ENCODE measurements at regions not wholly inside any gene's neighbourhood (a gene's known extent, or its start where the extent isn't known, plus 50 kb on each side); places are given as distances from the start of the nearest gene placed in this dataset.

DNA sequence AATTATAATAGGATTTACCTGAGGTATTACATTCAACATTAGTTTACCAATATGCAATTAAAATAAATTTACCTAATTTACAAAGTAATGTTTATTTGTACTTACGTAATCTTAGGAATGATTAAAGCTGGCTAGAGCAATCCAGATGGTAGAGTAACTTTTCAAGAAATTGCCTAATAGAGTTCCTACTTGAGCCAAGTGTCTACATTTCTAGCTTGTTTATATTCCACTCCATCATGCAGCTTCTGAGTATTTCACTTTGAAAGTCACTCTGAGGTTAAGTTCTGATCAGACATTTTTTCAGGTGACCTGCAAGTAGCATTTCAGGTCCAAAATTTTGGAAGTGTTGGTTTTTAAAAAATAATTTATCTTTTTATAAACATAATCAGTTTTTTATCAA, 1080.7 kb downstream of the TRHDE start:
- no peak for DNase-seq (ENCODE audit: low spot score)

DNA sequence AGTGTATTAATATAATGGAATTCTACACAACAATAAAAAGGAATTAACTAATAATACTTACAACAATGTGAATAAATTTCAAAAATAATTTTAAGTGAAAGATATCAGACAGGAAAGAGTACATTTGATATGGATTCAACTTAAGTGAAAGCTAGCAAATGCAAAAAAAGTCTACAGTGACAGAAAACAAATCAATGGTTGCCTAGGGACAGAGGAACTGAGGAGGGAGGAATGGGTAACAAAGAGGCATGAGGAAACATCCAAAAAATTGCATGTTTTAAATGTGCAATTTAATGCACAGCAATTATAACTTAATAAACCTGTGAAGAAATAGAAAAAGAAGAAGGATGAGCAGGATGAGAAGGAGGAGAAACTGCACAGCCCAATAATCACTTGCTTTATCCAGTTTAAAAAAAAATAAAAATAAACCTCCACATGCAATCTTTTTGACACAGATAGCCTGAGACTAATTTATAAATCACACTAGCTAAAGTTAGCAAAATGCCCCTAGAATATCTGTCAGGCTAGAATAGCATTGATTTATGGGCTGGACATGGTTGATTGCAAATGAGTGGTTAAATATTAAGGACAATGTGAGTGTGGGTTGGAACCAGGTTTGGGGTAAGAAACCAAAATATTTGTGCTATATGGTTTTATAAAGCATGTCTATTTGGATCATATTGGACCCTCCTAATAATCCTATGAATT, 1089.1 kb downstream of the TRHDE start:
- DNase-seq (ENCODE audit: low spot score), result no peak

DNA sequence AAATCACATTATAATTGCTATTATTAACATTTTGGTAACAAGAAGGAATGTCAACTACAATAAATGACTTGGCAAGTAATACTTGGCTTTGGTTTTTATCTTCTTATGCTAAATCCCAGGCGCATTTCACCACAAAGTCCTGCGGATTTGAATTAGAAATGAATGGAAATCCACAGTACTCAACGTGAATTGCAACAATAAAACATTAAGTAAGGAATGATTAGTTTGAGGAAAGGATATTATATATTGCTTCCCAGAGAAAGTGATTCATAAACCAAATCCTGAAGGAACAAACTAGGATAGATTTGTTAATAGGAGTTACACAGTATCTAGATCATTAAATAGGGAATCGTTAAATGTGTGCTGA, 1089.7 kb downstream of the TRHDE start:
- no peak for DNase-seq (ENCODE audit: low spot score)

DNA sequence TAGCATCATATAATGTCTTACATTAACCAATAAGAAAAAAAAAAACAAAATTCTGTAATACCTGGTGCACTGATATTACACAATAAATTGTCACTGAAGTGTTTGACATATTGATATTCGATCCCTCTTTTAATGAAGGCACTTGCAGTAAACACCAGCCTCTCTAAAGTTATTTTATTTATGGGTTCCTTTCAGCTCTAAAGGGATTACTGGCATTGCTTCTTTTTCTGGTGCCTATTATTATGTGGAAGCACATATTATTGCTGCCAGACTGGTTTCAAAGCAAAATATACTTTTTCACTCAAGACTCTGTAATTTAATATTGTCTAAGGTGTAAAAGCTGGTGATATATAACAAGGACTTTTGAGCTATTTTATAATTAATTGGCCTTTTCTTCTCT, 1090.5 kb downstream of the TRHDE start:
- DNase-seq (ENCODE audit: low spot score), result no peak

DNA sequence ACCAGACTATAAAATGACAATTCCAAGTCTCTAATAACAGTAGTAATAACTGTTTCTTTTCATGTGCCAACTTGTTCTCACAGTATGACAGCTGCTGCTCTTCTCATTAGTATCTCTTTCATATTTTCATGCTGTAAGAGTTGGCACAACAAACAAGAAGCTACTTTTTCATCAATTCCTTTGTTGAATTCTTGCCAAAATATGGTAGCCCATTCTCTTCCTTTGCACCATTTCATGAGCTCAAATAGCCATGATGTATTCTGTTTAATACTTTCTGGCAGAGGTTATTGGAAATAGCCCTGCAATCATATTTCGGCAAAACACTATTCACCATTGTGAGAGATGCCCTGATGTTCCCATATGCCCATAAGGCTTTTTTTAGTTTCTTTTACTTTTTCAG, 1100.7 kb downstream of the TRHDE start:
- no peak for DNase-seq (ENCODE audit: low spot score)

DNA sequence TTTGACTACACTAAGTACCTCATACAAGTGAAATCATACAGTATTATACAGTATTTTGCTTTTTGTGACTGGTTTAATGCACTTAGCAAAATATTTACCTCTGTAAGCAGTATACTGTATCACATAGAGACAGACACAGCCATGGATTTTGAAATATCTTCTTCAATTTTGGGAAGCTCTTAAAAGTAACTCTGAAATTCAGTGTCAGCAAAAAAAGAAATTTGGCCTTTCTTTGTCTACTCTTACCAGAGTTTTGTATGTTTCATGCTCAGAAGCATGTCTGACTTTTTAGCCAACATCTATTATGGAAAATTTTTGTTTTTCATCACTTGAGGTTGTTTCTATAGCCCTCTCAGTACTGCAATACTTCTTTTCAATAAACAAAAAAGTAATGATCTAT, 1102.2 kb downstream of the TRHDE start:
- no peak for DNase-seq (ENCODE audit: low spot score)

DNA sequence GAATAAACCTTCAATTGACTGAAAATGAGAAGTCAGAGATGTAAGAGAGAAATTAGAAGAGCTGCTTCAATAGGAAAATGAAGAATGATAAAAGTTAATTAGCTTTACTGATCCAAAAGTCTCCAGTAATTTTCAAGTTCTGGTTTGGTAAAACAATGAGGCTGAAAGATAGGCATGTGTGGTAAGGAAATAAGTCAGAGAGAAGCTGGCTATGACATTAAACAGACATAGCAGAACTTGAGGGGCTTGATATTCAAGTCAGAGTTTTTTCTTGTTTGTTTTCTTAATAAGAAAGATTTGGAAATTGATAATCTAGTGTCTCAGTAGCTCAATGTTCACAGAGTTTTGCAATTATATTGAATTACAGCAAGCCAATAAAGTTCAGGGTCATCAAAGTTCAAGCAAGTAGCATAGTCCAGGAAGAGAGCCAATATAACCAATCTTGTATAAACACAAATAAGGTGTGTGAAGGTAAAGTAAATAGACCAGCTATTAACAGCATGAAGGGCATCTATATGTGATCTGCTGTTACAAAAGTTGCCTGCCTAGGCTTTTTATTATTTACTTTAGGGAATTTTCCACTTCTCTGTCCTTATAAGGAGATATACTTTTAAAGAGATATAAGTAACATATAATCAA, 1111.5 kb downstream of the TRHDE start:
- no peak for DNase-seq (ENCODE audit: low spot score)

DNA sequence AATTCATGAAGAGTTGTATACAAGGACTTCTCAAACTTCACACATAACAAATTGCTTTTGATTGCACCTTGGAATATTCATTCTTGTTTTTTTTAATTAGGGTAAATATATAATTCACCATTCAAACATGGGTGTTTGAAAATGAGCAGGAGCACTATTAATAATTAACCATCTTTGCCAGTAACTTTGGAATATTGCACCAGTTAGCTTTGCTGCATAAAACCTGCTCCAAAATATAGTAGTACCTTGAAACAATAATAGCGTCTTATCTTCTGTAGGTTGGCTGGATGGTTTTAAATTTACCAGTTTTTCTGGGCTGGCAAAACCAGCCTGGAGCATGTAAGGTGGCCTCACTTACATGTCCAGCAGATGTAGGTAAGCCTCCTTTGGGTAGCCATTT, 1112.4 kb downstream of the TRHDE start:
- no peak for DNase-seq (ENCODE audit: low spot score)

DNA sequence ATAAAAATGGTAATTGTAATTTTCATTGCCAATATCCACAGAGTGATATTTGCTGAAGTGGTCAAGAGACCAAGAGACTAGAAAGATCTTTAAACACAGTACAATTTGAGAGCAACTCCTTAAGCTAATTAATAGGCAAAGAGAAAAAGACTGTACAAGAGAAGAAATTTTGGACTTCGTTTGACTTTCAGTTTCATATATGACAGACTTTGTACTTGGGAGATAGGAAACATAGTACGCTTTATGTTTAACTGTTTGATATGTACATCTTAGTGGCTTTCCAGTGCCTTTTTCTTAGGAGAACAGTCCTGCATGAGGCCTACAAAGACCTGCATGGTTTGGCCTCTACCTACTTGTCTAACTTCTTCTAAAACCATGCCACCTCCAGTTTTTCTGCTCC, 1118.1 kb downstream of the TRHDE start:
- DNase-seq (ENCODE audit: low spot score), result no peak

DNA sequence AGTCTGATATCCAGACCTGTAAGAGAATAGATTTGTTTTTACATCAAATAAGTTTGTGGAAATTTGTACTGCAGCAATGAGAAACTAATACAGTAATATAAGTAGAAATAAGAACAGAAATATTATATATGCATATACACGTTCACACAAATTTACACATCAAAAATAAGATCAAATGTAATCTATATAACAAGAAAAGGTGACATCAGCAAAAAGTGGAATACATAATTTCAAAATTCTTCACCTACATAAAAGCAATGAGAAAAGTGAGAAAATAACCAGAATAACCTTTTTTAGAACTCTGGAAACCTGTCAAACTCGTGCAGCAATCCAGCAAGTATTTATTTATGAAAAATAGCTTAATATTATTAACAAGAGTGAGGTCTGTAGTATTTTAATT, 1124.6 kb upstream of the ATXN7L3B start:
- no peak for DNase-seq (ENCODE audit: low spot score)

DNA sequence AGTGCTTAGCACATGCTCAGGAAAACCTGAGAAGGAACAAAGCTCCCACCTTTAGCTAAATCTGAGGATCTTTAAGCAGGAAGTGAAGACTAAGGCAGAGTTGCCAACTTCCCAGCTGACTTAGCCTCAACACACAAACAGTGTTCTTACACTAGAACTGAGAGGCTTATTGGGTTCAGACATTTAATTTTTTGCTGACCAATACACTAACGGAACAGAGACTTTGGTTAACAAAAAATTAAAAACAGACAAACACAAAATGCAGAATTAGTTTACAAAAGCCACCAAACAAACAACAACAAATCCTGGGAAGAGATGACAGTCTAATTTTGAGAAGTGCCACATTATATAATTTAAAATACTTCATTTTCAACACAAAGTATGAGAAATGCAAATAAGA, 1123.7 kb upstream of the ATXN7L3B start:
- no peak for DNase-seq (ENCODE audit: low spot score)

DNA sequence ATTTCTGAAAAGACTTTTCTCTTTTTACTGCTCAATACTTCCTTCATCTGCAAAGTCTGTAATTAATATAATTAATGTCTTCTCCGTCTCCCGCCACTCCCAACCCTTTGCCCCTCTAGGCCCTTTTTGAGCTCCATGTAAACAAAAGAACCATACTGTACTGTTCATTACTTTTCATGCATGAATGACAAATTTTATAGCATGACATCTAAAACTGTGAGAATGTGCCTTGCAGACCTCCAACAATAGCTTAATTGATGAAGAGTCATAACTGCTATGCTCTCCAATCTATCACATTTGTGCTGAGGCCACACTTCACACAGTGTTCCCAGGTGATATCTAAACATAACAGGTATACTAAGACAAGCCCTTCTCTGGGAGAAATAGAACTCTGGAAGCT, 1122.7 kb upstream of the ATXN7L3B start:
- no peak for DNase-seq (ENCODE audit: low spot score)

DNA sequence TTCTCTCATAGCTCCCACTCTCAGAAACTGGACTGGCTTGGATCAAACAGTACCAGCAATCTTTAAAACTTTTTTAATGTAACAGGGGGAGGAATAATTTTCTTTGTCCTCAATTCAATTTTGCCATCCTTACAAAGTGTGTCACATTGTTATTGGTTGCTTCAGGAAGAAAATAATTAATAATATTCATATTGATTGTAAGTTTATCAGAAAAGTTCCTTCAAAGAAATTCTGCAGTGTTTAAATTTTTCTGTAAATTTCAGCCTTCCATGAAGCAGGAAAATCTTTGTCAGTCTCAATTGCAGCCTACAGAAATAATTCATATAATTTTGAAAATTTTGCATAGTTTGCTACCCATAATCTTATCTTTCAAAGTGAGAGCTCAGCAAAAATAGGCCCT, 1119.1 kb upstream of the ATXN7L3B start:
- DNase-seq (ENCODE audit: low spot score), result no peak

DNA sequence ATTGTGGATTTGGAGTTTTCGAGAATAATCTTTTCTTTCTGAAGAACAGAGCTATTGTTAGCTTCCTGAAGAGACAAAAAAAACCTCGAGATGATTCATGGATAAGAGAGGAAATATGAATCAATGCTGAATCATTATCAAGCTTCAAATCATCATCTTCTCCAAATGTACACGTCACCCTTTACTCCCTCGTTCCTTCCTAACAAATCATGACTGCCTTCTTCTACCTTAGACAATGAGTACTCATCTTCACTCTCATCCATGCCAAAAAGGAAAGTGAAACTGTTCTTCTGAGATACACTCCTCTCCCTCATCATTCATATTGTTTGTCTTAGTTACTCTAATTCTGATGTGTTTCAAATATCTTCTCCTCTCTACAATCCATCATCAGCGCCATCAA, 1115.8 kb upstream of the ATXN7L3B start:
- no peak for DNase-seq (ENCODE audit: low spot score)

DNA sequence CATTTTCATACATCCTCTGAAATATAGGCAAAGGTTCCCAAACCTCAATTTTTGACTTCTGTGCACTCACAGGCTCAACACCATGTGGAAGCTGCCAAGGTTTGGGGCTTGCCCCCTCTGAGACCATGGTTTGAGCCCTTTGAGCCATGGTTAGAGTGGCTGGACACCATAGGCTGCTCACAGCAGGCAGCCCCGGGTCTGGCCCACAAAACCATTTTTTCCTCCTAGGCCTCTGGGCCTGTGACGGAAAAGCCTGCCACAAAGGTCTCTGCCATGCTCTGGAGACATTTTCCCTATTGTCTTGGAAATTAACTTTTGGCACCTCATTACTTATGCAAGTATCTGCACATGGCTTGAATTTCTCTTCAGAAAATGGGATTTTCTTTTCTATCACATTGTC, 1113.2 kb upstream of the ATXN7L3B start:
- DNase-seq (ENCODE audit: low spot score), result no peak

DNA sequence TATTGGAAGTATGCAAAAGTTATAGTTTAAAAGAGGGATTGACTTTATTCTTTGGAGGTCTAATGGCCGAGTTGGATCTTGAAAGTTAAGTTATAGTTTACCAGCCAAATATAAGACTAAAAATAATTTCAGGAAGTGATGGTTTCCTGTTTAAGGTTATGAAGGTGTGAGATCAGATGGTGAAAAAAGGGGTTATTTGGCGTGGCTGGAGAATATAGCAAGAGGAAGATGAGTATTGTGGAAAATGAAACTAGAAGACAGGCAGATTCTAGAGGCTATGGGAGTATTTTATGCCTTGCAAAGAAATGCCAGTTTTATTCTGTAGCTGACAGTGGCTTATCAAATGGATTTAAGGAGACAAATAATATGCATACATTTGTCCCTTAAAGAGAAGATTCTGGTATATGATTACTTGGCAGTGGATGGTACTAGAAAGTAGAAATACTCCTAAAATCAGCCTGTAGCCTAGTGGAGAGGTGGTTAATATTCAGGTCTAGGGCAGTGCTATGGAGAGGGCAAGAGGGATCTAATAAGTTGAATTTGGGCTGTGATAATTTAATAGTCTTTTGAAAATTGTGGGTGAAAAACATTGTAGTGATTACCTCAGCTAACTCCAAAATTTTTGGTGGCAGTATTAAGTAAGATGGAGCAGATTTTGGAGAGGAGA, 1091.8 kb upstream of the ATXN7L3B start:
- no peak for DNase-seq (ENCODE audit: low spot score)

DNA sequence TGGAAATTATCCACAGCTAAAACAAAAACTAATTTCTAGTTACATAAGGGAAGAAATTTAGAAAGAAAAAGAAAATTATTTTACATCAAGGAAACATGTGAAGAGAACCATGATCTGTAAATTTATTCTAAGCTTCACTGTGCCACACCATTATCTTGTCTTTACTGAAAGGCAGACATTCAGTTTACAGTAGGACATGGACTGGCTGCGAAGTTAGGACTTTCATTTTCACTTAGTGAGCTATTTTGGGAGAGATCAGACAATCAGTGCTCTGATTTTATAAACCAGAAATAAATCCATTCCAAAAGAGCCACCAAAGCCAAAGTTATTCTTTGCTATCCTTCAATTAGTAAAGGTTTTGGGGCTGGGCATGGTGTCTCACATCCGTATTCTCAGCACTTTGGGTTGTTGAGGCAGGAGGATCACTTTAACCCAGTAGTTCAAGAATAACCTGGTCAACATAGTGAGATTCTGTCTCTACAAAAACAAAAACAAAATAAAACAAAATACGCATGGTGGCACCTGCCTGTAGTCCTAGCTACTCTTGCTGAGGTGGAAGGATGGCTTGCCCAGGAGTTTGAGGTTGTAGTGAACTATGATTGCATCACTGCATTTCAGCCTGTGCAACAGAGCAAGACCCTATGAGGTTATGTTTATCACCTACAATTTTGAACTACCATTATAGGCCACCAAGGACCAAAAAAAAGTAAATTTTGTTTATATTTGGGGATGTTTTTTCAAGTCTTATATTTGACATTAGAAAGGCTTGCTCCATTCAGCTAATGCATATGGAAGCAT, 1084.8 kb upstream of the ATXN7L3B start:
- DNase-seq (ENCODE audit: low spot score), result no peak

DNA sequence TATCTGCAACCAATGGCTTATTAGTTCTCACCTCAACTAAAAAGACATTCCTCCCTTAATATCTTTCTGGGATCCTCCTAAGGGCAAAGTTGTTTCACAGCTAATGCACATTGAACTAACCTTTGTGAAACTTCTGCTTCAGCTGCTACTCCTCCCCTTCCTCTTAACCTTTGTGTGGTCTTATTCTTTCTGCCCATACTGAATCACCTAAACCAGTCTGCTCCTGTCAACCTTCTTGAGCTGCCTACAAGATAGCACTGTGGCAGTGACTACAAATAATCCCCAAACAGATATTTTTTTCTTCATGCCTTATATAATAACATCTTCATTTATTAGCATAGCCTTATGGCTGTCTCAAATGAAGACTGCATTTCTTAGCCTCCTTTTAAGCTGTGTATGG, 1077.4 kb upstream of the ATXN7L3B start:
- DNase-seq (ENCODE audit: low spot score), result no peak

DNA sequence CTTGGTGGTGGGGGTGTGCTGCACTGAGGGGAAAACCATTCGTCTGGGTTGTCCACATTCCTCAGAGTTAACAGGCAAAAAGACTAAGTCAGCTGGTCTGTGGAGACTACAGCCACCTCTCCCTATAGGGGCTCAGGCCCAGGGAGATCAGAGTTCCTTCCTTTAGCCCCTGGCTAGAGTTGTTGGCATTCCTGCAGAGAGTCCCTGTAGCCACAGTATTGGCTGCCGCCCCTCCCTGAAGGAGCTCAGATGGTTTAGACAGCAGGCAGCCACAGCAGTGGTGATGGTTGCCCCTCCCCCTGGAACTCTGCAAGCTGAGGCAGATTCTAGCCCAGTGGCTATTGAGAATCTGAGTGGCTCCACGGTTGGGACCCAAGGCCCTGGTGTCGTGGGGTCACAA, 1072.5 kb upstream of the ATXN7L3B start:
- DNase-seq (ENCODE audit: low spot score), result no peak

DNA sequence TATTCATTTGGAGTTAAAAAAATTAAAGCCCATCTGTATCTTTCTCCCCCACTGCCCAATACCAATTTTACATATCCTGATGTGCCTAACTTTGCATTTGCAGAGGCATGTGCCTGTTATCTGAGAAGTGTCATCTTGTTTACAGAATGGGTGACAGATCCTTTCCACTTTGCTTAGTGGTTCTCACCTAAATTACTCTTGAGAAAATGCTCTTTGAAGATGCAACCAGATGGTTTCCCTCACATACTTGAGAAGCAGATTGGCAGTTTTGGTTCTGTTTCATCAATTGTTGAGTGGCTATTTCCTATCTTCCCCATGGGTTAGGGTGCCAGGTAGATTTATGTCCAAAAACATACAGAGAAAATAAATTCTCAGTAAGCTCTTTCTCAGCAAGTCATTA, 1051.4 kb upstream of the ATXN7L3B start:
- DNase-seq (ENCODE audit: low spot score), result no peak

DNA sequence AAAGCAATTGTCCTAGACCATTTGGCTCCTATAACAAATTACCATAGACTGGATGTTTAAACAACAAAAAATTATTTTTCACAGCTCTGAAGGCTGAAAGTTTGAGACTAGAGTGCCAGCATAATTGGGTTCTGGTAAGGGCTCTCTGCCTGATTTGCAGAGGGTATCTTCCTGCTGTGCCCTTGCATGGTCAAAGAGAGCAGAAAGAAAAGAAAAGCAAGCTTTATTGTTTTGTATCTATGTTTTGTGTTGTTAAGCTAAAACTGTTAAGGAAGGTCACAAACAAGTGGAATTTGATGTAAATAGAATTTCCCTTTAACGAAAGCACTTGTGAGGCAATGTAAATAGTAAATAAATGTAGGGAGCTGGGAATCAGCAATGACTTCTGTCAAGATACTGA, 1031.0 kb upstream of the ATXN7L3B start:
- no peak for DNase-seq (ENCODE audit: low spot score)

DNA sequence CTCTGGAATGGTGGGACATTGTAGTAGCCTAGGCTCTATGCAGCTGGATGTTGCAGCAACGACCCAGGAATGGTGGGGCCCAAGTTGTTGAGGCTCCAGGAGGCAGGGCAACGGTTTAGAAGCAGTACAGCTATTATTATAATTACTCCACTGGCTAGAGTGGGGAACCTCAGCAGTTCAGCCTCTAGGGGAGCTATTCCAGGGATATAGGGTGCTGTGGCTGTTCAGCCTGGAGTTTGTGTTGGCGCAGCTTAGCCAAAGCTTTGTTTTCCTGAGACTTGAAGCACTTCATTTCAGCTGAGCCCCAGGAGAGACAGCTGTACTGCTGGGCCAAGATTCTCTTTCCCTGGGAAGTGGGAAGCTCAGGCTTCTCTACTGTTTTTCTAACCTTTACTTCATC, 1023.0 kb upstream of the ATXN7L3B start:
- no peak for DNase-seq (ENCODE audit: low spot score)

DNA sequence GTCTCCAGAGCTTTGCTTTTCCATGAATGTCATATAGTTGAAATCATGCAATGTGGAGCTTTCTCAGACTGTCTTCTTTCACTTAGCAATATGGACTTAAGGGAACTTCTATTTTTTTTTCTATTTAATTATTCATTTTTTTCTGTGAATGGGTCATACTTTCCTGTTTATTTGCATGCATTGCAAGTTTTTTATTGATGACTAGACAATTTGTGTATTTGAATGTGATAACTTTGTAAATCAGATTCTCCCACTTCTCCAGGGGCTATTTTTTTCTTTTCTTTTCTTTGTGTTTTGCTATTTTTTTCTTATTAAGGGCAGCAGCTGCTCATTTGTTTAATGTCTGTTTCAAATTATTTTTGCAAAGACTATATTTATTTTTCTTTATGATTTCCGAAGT, 1019.8 kb upstream of the ATXN7L3B start:
- DNase-seq (ENCODE audit: low spot score), result no peak

All from hematopoietic multipotent progenitor cell treated with erythropoietin and hydrocortisone succinate and interleukin-3 and kit ligand, for 17 days (in vitro differentiated cells).